GM12891 (cell line): ENCODE measurements at regions not wholly inside any gene's neighbourhood (a gene's known extent, or its start where the extent isn't known, plus 50 kb on each side); places are given as distances from the start of the nearest gene placed in this dataset.

ENCODE experiments used
- PAX5 ChIP-seq: IDR thresholded peaks from 2 replicates; pipeline ENCODE4 v1.6.1; 2011; ENCODE audit warnings: low read length, moderate library complexity, mild to moderate bottlenecking; ENCODE audit not compliant: insufficient read depth, severe bottlenecking
- POLR2A ChIP-seq: IDR thresholded peaks from 2 replicates; pipeline ENCODE4 v1.6.1; 2011; ENCODE audit warnings: low read depth, low read length, control low read depth
- POLR2AphosphoS5 ChIP-seq: IDR thresholded peaks from 2 replicates; pipeline ENCODE4 v1.6.1; 2011; ENCODE audit warnings: low read depth, low read length, control low read depth
- POU2F2 ChIP-seq: IDR thresholded peaks from 2 replicates; pipeline ENCODE4 v1.6.1; 2011; ENCODE audit warnings: low read depth, mild to moderate bottlenecking, control low read depth, low read length, moderate library complexity
- SPI1 ChIP-seq: IDR thresholded peaks from 2 replicates; pipeline ENCODE4 v1.6.1; 2011; ENCODE audit warnings: low read depth, low read length, control low read depth
- TAF1 ChIP-seq: IDR thresholded peaks from 2 replicates; pipeline ENCODE4 v1.6.1; 2011; ENCODE audit warnings: low read depth, low read length, control low read depth

DNA sequence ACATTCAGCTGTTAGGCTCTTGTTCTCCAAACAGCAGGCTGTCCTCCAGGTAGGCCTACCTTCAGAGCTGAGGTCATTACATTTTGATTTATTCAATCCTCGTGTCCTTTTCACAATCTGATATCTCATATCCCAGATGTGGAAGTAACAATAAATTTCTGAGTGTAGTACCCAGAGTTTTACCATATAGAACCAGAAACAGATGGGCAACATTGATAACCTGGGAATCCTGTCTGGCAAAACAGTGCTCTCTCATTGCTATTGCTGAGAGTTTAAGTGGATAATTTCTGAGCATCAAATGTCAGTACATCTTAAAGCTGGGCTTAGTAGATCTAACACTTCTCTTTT is 1007.8 kb downstream of the REEP3 start:
- TF ChIP-seq POLR2AphosphoS5 (no peak), TAF1 (no peak), POLR2A (no peak), SPI1 (no peak), POU2F2 (no peak), PAX5 (no peak)
